ENCODE measurements at regions not wholly inside any gene's neighbourhood (a gene's known extent, or its start where the extent isn't known, plus 50 kb on each side); places are given as distances from the start of the nearest gene placed in this dataset.

- Histone ChIP-seq H3K79me2 (ENCODE audit: insufficient read depth, low read depth) (no peaks in the 10 kb centered on the region), H2AFZ (ENCODE audit: low read depth) (no peak overlapping the region), H4K20me1 (ENCODE audit: insufficient read depth) (no peaks in the 10 kb centered on the region), H3K27me3 (ENCODE audit: insufficient read depth, low read depth) (no peaks in the 10 kb centered on the region), H3K27ac (no peak overlapping the region), H3K4me3 (IDR thresholded peaks at IDR 0.05; ENCODE audit: insufficient read depth, low read depth, low read length) (no peak overlapping the region), H3K4me1 (ENCODE audit: low read depth, poor library complexity, severe bottlenecking) (no peaks in the 10 kb centered on the region), H3K36me3 (ENCODE audit: insufficient read depth) (no peaks in the 10 kb centered on the region), H3K9ac (no peak overlapping the region), H3K4me2 (no peak overlapping the region)
- TF ChIP-seq CTCF (conservative IDR thresholded peaks at IDR 0.05; ENCODE audit: low read depth, low read length), result no peak
Observed at GRCh38 chr16:26335236-26335853, 643.6 kb downstream of the HS3ST4 start.

DNA sequence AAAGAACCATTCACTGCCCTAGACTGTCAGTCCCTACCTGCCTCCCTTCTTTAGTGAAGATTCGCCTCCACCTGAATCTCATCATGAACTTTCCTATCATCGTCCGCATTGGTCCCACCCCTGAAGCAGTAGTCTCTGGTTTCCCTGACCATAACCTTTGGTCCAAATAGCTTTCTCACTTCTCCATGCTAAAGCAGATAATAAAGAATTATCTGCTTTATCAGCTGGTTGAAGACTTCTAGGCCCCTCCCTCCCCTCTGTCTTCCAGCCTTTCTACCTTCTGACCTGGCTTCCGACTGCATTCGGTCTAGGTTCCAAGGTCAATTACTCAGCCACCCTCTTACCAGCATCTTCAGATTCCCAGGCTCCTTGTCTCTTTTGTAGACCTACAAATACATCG is 650.9 kb downstream of the HS3ST4 start:
- H3K27ac ChIP-seq, result no peak overlapping the region
- no peaks in the 10 kb centered on the region for H4K20me1 ChIP-seq (ENCODE audit: insufficient read depth)
- no peak for TF ChIP-seq CTCF (conservative IDR thresholded peaks at IDR 0.05; ENCODE audit: low read depth, low read length)
- H3K9ac ChIP-seq, result no peak overlapping the region
- no peak overlapping the region for H3K4me2 ChIP-seq
- no peaks in the 10 kb centered on the region for H3K79me2 ChIP-seq (ENCODE audit: insufficient read depth, low read depth)
- H3K36me3 ChIP-seq (ENCODE audit: insufficient read depth), result no peaks in the 10 kb centered on the region
- H2AFZ ChIP-seq (ENCODE audit: low read depth), result no peak overlapping the region
- no peak overlapping the region for H3K4me3 ChIP-seq (IDR thresholded peaks at IDR 0.05; ENCODE audit: insufficient read depth, low read depth, low read length)
- H3K27me3 ChIP-seq (ENCODE audit: insufficient read depth, low read depth), result no peaks in the 10 kb centered on the region
- no peaks in the 10 kb centered on the region for H3K4me1 ChIP-seq (ENCODE audit: low read depth, poor library complexity, severe bottlenecking)

DNA sequence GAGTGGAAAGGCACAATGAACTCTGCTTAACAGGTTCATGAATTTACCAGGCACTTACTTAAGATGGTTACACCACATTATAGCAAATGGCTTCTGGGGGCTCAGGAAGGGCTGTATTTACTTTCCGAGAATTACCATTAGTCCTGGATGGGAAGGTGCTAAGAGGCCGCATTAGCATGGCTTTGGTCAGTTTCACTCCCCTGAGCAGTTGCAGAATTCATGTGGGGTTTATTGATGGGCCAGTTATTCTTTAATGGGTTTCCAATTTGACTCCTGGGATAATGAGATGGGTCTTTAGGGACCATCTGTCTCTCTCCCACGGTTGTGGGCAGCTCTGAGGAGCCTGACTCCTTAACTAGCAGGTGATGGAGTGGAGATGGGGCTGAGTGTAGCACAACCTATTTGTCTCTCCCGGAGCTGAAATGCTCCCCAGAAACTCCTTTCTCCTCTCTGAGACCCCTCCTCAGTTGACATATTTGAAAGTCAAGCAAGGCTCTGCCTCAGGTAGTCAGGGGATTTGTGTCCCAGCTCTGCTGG is 652.5 kb downstream of the HS3ST4 start:
- Histone ChIP-seq H3K4me1 (ENCODE audit: low read depth, poor library complexity, severe bottlenecking) (no peaks in the 10 kb centered on the region), H4K20me1 (ENCODE audit: insufficient read depth) (no peaks in the 10 kb centered on the region), H3K36me3 (ENCODE audit: insufficient read depth) (no peaks in the 10 kb centered on the region), H3K4me2 (no peak overlapping the region), H3K4me3 (IDR thresholded peaks at IDR 0.05; ENCODE audit: insufficient read depth, low read depth, low read length) (no peak overlapping the region), H3K27ac (no peak overlapping the region), H2AFZ (ENCODE audit: low read depth) (no peak overlapping the region), H3K27me3 (ENCODE audit: insufficient read depth, low read depth) (no peaks in the 10 kb centered on the region), H3K79me2 (ENCODE audit: insufficient read depth, low read depth) (no peaks in the 10 kb centered on the region), H3K9ac (no peak overlapping the region)
- no peak for TF ChIP-seq CTCF (conservative IDR thresholded peaks at IDR 0.05; ENCODE audit: low read depth, low read length)

GRCh38 chr16:26344976-26345375 is 653.2 kb downstream of the HS3ST4 start:
- Histone ChIP-seq H3K4me2 (no peak overlapping the region), H3K79me2 (ENCODE audit: insufficient read depth, low read depth) (no peaks in the 10 kb centered on the region), H4K20me1 (ENCODE audit: insufficient read depth) (no peaks in the 10 kb centered on the region), H3K27me3 (ENCODE audit: insufficient read depth, low read depth) (no peaks in the 10 kb centered on the region), H3K9ac (no peak overlapping the region), H3K4me3 (IDR thresholded peaks at IDR 0.05; ENCODE audit: insufficient read depth, low read depth, low read length) (no peak overlapping the region), H3K27ac (no peak overlapping the region), H3K36me3 (ENCODE audit: insufficient read depth) (no peaks in the 10 kb centered on the region), H2AFZ (ENCODE audit: low read depth) (no peak overlapping the region), H3K4me1 (ENCODE audit: low read depth, poor library complexity, severe bottlenecking) (no peaks in the 10 kb centered on the region)
- TF ChIP-seq CTCF (conservative IDR thresholded peaks at IDR 0.05; ENCODE audit: low read depth, low read length), result no peak
